GM23338 (cell line): ENCODE measurements at regions not wholly inside any gene's neighbourhood (a gene's known extent, or its start where the extent isn't known, plus 50 kb on each side); places are given as distances from the start of the nearest gene placed in this dataset.
A peak's percentile ranks its signal among the peaks of the same experiment; 100 is the strongest.

Experiments used
- ATAC-seq: fragments of 200-7000 bp; cut with Tn5 transposase; 3 replicates; pipeline ENCODE4 v1.9.1; 2020
- DNase-seq: peaks from one replicate; pipeline ENCODE4 v3.0.0-alpha.2; 2015; ENCODE audit warnings: low spot score
- H2AFZ ChIP-seq: fragments of 200-600 bp; sonication (generic); 2 replicates; pipeline ENCODE4 v1.8.0; 2016; ENCODE audit warnings: antibody characterized with exemption, mild to moderate bottlenecking, moderate library complexity
- H3F3A ChIP-seq: fragments of 200-600 bp; sonication (generic); replicated peaks from 2 replicates; pipeline ENCODE4 v1.8.0; 2017; ENCODE audit warnings: antibody characterized with exemption, mixed run types, low read depth
- H3K27ac ChIP-seq: fragments of 200-600 bp; sonication (generic); 2 replicates; pipeline ENCODE4 v1.6.1; 2016; ENCODE audit warnings: low read depth
- H3K27me3 ChIP-seq: fragments of 200-600 bp; sonication (generic); 2 replicates; pipeline ENCODE4 v1.8.0; 2016; ENCODE audit warnings: mild to moderate bottlenecking, mixed run types, moderate library complexity; ENCODE audit not compliant: insufficient read depth
- H3K36me3 ChIP-seq: fragments of 200-600 bp; sonication (generic); 2 replicates; pipeline ENCODE4 v1.8.0; 2016; ENCODE audit warnings: mild to moderate bottlenecking; ENCODE audit not compliant: insufficient read depth
- H3K4me1 ChIP-seq: fragments of 200-600 bp; sonication (generic); 2 replicates; pipeline ENCODE4 v1.8.0; 2016; ENCODE audit warnings: mild to moderate bottlenecking, moderate library complexity; ENCODE audit not compliant: insufficient read depth
- H3K4me2 ChIP-seq: fragments of 200-600 bp; sonication (generic); 2 replicates; pipeline ENCODE4 v1.7.1; 2017; ENCODE audit warnings: mixed run types
- H3K4me3 ChIP-seq: fragments of 200-600 bp; sonication (generic); 2 replicates; pipeline ENCODE4 v1.6.1; 2016; ENCODE audit warnings: mixed run types
- H3K79me2 ChIP-seq: fragments of 200-600 bp; sonication (generic); replicated peaks from 2 replicates; pipeline ENCODE4 v1.8.0; 2017; ENCODE audit warnings: mild to moderate bottlenecking; ENCODE audit not compliant: insufficient read depth
- H3K9me2 ChIP-seq: fragments of 200-600 bp; sonication (generic); 2 replicates; pipeline ENCODE4 v1.8.0; 2017; ENCODE audit not compliant: insufficient read depth
- H4K20me1 ChIP-seq: fragments of 200-600 bp; sonication (generic); replicated peaks from 2 replicates; pipeline ENCODE4 v1.8.0; 2017; ENCODE audit warnings: mild to moderate bottlenecking; ENCODE audit not compliant: insufficient read depth
- H3K27ac Mint-ChIP-seq: 2 replicates; pipeline ENCODE4 v1.8.0; 2020; ENCODE audit warnings: inconsistent platforms, mild to moderate bottlenecking, moderate library complexity, mixed read lengths
- H3K27me3 Mint-ChIP-seq: 3 replicates; pipeline ENCODE4 v1.8.0; 2022; ENCODE audit warnings: low read depth, mild to moderate bottlenecking, moderate library complexity, mixed read lengths, inconsistent platforms; ENCODE audit not compliant: insufficient read depth, poor library complexity
- H3K36me3 Mint-ChIP-seq: 3 replicates; pipeline ENCODE4 v1.8.0; 2021; ENCODE audit warnings: low read depth, mild to moderate bottlenecking, inconsistent platforms, moderate library complexity, mixed read lengths
- H3K4me1 Mint-ChIP-seq: 3 replicates; pipeline ENCODE4 v1.8.0; 2020; ENCODE audit warnings: mild to moderate bottlenecking, inconsistent platforms, mixed read lengths
- H3K4me3 Mint-ChIP-seq: 3 replicates; pipeline ENCODE4 v1.8.0; 2021; ENCODE audit warnings: moderate library complexity, mild to moderate bottlenecking, inconsistent platforms, mixed read lengths
- H3K9me3 Mint-ChIP-seq: 3 replicates; pipeline ENCODE4 v1.8.0; 2020; ENCODE audit warnings: moderate library complexity, mild to moderate bottlenecking, inconsistent platforms, mixed read lengths
- CREB1 ChIP-seq: fragments of 250-450 bp; sonication (Bioruptor Pico); IDR thresholded peaks from 2 replicates; pipeline ENCODE4 v1.5.0; 2020; ENCODE audit warnings: low read depth, mild to moderate bottlenecking, moderate library complexity
- CTCF ChIP-seq, 2 experiments: fragments of 200-600 bp in 1 of 2; sonication (generic) in 1 of 2; conservative IDR thresholded peaks; 2 replicates each; pipeline versions ENCODE4 v1.5.1 to v1.6.1; 2016 to 2017; ENCODE audit warnings: antibody characterized with exemption in 2 of 2, low read depth in 2 of 2, mild to moderate bottlenecking in 2 of 2, moderate library complexity in 1 of 2
- ETS1 ChIP-seq: IDR thresholded peaks from 2 replicates; pipeline ENCODE4 v1.6.1; 2016; ENCODE audit warnings: antibody characterized with exemption
- EZH2 ChIP-seq: fragments of 200-600 bp; sonication (generic); IDR thresholded peaks from one replicate; pipeline ENCODE4 v1.8.0; 2017; ENCODE audit warnings: antibody characterized with exemption, mild to moderate bottlenecking, low read depth; ENCODE audit not compliant: unreplicated experiment
- EZH2phosphoT487 ChIP-seq: fragments of 200-600 bp; sonication (generic); IDR thresholded peaks from one replicate; pipeline ENCODE4 v1.8.1; 2018; ENCODE audit warnings: antibody characterized with exemption; ENCODE audit not compliant: unreplicated experiment
- JUNB ChIP-seq: IDR thresholded peaks from one replicate; pipeline ENCODE4 v1.6.1; 2016; ENCODE audit warnings: antibody characterized with exemption; ENCODE audit not compliant: unreplicated experiment
- NANOG ChIP-seq: IDR thresholded peaks from 2 replicates; pipeline ENCODE4 v1.6.1; 2016; ENCODE audit warnings: antibody characterized with exemption, borderline replicate concordance
- POLR2AphosphoS5 ChIP-seq: IDR thresholded peaks from 2 replicates; pipeline ENCODE4 v1.6.1; 2016; ENCODE audit warnings: antibody characterized with exemption, low read depth
- REST ChIP-seq: IDR thresholded peaks from one replicate; pipeline ENCODE4 v1.6.1; 2018; ENCODE audit warnings: antibody characterized with exemption; ENCODE audit not compliant: unreplicated experiment
- STAT1 ChIP-seq: IDR thresholded peaks from one replicate; pipeline ENCODE4 v1.6.1; 2016; ENCODE audit warnings: antibody characterized with exemption; ENCODE audit not compliant: unreplicated experiment
- ZNF114 ChIP-seq: fragments of 250-450 bp; sonication (Bioruptor Pico); IDR thresholded peaks from 2 replicates; pipeline ENCODE4 v1.5.0; 2020; ENCODE audit warnings: mild to moderate bottlenecking, moderate library complexity
- ZNF331 ChIP-seq: fragments of 250-450 bp; sonication (Bioruptor Pico); IDR thresholded peaks from 2 replicates; pipeline ENCODE4 v1.5.0; 2020; ENCODE audit warnings: low read depth, mild to moderate bottlenecking, moderate library complexity
- ZNF462 ChIP-seq: fragments of 250-450 bp; sonication (Bioruptor Pico); IDR thresholded peaks from 2 replicates; pipeline ENCODE4 v1.5.0; 2020; ENCODE audit warnings: mild to moderate bottlenecking, moderate library complexity

GRCh38 chr6:76779068-76779467 lies 684.2 kb downstream of the HTR1B start:
- no peak overlapping the region for H3K4me3 Mint-ChIP-seq
- H3K79me2 ChIP-seq, result no peaks in the 10 kb centered on the region
- H3K4me2 ChIP-seq, result no peak overlapping the region
- H3K27ac Mint-ChIP-seq, result peak overlapping the region; percentile 71; the same call in 1 of the 2 replicates
- no peak for ATAC-seq
- H3F3A ChIP-seq, result no peaks in the 10 kb centered on the region
- H3K9me3 Mint-ChIP-seq, result no peaks in the 10 kb centered on the region; the same call in 2 of the 3 replicates
- H3K4me1 ChIP-seq, result peaks cover 4% of the 10 kb centered on the region; the same call in 1 of the 2 replicates
- H3K27me3 Mint-ChIP-seq, result no peaks in the 10 kb centered on the region
- DNase-seq, result no peak
- H3K27ac ChIP-seq, result no peak overlapping the region
- no peak for TF ChIP-seq ZNF331
- no peak for TF ChIP-seq ETS1
- TF ChIP-seq STAT1, result no peak
- TF ChIP-seq NANOG, result no peak
- TF ChIP-seq EZH2phosphoT487, result no peak
- no peak for TF ChIP-seq POLR2AphosphoS5
- no peak for TF ChIP-seq JUNB
- TF ChIP-seq EZH2, result no peak
- no peak for TF ChIP-seq CTCF (conservative IDR thresholded peaks at IDR 0.05; ENCODE audit: low read depth in 2 of 2)
- no peak for TF ChIP-seq ZNF114 (CRISPR knock-in tag)
- TF ChIP-seq CREB1, result no peak
- no peak for TF ChIP-seq ZNF462
- TF ChIP-seq REST, result no peak
- H3K9me2 ChIP-seq, result peaks cover 8% of the 10 kb centered on the region; the same call in 1 of the 2 replicates
- no peak overlapping the region for H2AFZ ChIP-seq
- H3K36me3 ChIP-seq, result no peaks in the 10 kb centered on the region
- no peak overlapping the region for H3K4me3 ChIP-seq
- H4K20me1 ChIP-seq, result no peaks in the 10 kb centered on the region
- H3K36me3 Mint-ChIP-seq, result no peaks in the 10 kb centered on the region
- H3K27me3 ChIP-seq, result no peaks in the 10 kb centered on the region
- peaks cover 8% of the 10 kb centered on the region; the same call in 2 of the 3 replicates for H3K4me1 Mint-ChIP-seq
